Esophagus (tissue), 2 donors: ENCODE measurements at regions not wholly inside any gene's neighbourhood (a gene's known extent, or its start where the extent isn't known, plus 50 kb on each side); places are given as distances from the start of the nearest gene placed in this dataset.

Experiments used
- H3K27ac ChIP-seq, 2 donors: one replicate each; pipeline ENCODE4 v1.5.1; 2013; ENCODE audit warnings: low read depth in 2 of 2, mild to moderate bottlenecking in 2 of 2, inconsistent platforms in 1 of 2, low read length in 1 of 2, moderate library complexity in 1 of 2
- H3K27me3 ChIP-seq, 2 donors: one replicate each; pipeline ENCODE4 v1.6.1; 2013; ENCODE audit warnings: low read length in 2 of 2, control low read depth in 1 of 2, mild to moderate bottlenecking in 1 of 2; ENCODE audit not compliant: insufficient read depth in 2 of 2, control insufficient read depth in 1 of 2
- H3K36me3 ChIP-seq, 2 donors: one replicate each; pipeline ENCODE4 v1.6.1; 2013; ENCODE audit warnings: low read length in 1 of 2; ENCODE audit not compliant: control insufficient read depth in 2 of 2, insufficient read depth in 2 of 2
- H3K4me1 ChIP-seq, 2 donors: one replicate each; pipeline ENCODE4 v1.6.1; 2013; ENCODE audit warnings: low read length in 1 of 2; ENCODE audit not compliant: control insufficient read depth in 2 of 2, insufficient read depth in 2 of 2
- H3K4me3 ChIP-seq, 2 donors: one replicate each; pipeline ENCODE4 v1.5.1; 2013; ENCODE audit warnings: low read length in 2 of 2, mild to moderate bottlenecking in 2 of 2, low read depth in 1 of 2, moderate library complexity in 1 of 2
- H3K9me3 ChIP-seq, 2 donors: one replicate each; pipeline ENCODE4 v1.6.1; 2013; ENCODE audit warnings: mild to moderate bottlenecking in 2 of 2, low read depth in 1 of 2, low read length in 1 of 2, moderate library complexity in 1 of 2; ENCODE audit not compliant: control insufficient read depth in 2 of 2, insufficient read depth in 1 of 2
- WGBS, 2 donors: extraction: QIAGEN DNeasy Blood & Tissue Kit; methylation state at CpG; one replicate each; pipeline ENCODE4 v1.1.7; 2013; 5-methylcytosine and 5-hydroxymethylcytosine counted together
- donor health status: healthy with polysubstance abuse.
- donor health status: Bipolar disorder and iron deficiency.

GRCh38 chr10:71070741-71071140, 141.6 kb upstream of the UNC5B start:
- Histone ChIP-seq H3K4me1 (peaks cover 3 to 18% of the 10 kb centered on the region in 2 donors), H3K4me3 (no peak overlapping the region), H3K27ac (no peak overlapping the region), H3K27me3 (no peaks in the 10 kb centered on the region), H3K9me3 (no peaks in the 10 kb centered on the region), H3K36me3 (no peaks in the 10 kb centered on the region)
- WGBS, 2 donors, result 65 to 72% methylated on average over 2 of the region's 2 CpGs

- no peaks in the 10 kb centered on the region for H3K9me3 ChIP-seq
- H3K4me1 ChIP-seq, result peaks cover 7 to 27% of the 10 kb centered on the region in 2 donors
- H3K27me3 ChIP-seq, result no peaks in the 10 kb centered on the region
- H3K27ac ChIP-seq, result no peak overlapping the region
- H3K4me3 ChIP-seq, result no peak overlapping the region
- WGBS, 2 donors, result 86 to 89% methylated on average over 11 of the region's 11 CpGs
- H3K36me3 ChIP-seq, result no peaks in the 10 kb centered on the region
Measured at GRCh38 chr10:71072131-71072822, 140.1 kb upstream of the UNC5B start.

DNA sequence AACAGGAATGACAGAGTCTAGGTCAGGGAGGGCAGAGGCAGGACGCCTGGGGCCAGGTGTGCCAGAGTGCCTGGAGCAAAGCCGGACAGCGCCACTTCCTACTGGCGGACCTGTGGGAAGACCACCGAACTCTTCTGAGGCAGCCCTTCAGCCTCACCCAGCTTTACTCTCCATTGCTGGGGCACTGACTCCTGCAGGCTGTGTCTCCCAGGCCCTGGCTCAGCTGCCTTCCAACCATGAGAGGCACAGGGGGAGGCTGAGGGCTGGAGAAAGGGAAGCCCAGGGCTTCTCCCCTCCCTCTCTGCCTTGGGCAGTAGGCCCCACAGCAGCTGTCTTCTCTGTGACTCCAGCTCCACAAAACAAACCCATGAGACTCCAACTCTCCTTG, 139.6 kb upstream of the UNC5B start:
- H3K27ac ChIP-seq, result no peak overlapping the region
- H3K27me3 ChIP-seq, result no peaks in the 10 kb centered on the region
- WGBS, 2 donors, result 84 to 89% methylated on average over 5 of the region's 5 CpGs
- H3K4me3 ChIP-seq, result no peak overlapping the region
- no peaks in the 10 kb centered on the region for H3K36me3 ChIP-seq
- H3K9me3 ChIP-seq, result no peaks in the 10 kb centered on the region
- H3K4me1 ChIP-seq, result peaks cover 9 to 30% of the 10 kb centered on the region in 2 donors

GRCh38 chr10:71073451-71074175, 138.8 kb upstream of the UNC5B start:
- no peaks in the 10 kb centered on the region for H3K27me3 ChIP-seq
- H3K4me1 ChIP-seq, result peaks cover 8 to 30% of the 10 kb centered on the region in 2 donors
- H3K27ac ChIP-seq, result no peak overlapping the region
- no peaks in the 10 kb centered on the region for H3K36me3 ChIP-seq
- WGBS, 2 donors, result 74 to 78% methylated on average over 12 of the region's 12 CpGs
- H3K4me3 ChIP-seq, result no peak overlapping the region
- no peaks in the 10 kb centered on the region for H3K9me3 ChIP-seq

DNA sequence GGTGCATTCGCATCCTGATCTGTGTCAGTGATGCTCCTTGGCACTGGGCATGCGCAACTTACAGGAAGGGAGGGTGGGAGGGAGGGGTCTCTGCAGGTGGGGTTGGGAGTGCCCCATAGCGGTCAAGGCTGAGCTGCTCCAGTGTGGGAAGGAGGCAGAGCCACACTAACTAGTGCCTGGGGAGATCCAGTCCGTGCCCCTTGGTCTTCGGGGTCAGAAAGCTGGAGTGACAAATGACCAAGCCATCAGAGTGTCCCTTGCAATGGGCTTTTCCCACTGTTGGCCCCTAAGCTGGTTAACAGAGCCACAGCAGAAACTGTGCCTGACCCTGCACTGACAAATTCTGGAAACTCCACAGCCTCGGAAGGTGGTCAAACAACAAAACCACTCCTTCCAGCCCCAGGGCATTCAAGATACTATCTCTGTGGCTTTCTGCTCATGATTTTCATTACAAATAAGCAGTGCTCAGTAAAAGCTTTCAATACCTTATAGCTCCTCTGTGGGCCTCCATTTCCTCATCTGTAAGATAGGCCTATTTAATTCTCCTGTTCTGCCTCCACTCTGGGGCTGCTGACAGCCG, 138.1 kb upstream of the UNC5B start:
- Histone ChIP-seq H3K9me3 (no peaks in the 10 kb centered on the region), H3K4me1 (peaks cover 6 to 27% of the 10 kb centered on the region in 2 donors), H3K27ac (no peak overlapping the region), H3K4me3 (no peak overlapping the region), H3K27me3 (no peaks in the 10 kb centered on the region), H3K36me3 (no peaks in the 10 kb centered on the region)
- 69 to 74% methylated on average over 5 to 7 of the region's 7 CpGs for WGBS, 2 donors

DNA sequence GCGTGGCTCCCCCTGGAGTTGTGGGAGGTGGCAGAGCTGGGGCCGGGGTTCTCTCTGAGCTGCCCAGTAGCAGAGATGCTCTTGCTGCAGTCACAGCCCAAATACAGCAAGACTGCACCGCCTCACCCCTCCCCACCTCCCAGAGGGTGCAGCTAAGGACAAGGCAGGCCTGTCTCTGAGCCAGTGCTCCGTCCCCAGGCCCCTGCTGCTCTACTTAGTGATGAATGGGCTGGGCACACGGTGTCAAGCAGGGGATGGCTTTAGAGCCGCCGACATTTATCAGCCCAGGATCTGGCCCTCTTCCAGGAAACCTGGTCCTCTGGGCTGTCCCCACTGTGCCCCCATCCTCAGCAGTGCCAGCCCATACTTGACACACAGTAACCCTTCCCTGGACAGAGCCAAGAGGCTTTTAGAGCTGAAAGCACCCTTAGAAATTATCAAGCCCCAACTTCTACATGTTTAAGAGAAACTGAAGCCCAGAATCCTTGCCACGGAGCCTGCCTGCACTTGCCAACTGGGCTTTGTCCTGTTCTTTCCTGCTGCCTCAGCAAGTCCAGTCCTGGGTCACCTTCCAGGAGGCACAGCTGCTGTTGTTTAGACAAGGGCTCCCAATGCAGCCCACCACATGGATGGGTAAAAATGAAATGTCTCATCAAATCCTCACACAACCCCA, 137.1 kb upstream of the UNC5B start:
- Histone ChIP-seq H3K4me3 (no peak overlapping the region), H3K4me1 (peaks cover 6 to 27% of the 10 kb centered on the region in 2 donors), H3K36me3 (no peaks in the 10 kb centered on the region), H3K9me3 (no peaks in the 10 kb centered on the region), H3K27ac (peak overlapping the region; percentile 25 to 65), H3K27me3 (no peaks in the 10 kb centered on the region)
- 26 to 29% methylated on average over 8 of the region's 8 CpGs for WGBS, 2 donors

DNA sequence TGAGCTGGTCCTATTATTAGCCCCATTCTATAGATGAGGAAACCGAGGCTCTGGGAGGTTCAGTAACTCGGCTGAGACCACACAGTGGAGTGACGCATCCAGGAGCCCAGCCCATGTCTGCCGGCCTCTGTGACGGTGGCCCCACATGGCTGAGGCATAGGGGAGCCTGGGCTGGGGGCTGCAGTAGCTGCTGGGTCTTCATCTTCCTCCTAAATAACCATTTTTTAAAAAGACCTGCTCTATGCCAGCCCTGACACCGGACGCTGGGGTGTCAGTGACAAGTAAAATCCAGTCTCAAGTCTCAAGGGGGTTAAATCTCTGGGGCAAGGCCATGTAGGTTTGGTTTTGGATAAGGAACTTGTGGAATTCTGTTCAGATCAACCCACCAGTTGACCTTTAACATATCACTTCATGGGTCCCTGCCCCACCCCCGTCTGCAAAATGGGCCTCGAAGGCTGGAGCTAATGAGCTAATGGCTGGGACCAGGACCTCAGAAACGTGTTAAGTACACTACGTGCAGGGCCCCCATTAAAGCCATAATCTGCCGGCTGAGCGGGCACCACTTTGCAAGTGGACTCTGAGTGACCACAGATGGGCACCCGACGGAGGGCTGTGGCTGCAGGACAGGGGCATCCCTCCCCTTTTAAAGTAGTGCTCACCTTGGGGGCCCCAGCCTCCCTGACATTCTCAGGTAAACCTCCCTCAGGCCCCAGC, 136.5 kb upstream of the UNC5B start:
- peaks cover 6 to 27% of the 10 kb centered on the region in 2 donors for H3K4me1 ChIP-seq
- WGBS, 2 donors, result 72 to 79% methylated on average over 15 of the region's 15 CpGs
- H3K27me3 ChIP-seq, result no peaks in the 10 kb centered on the region
- peak overlapping the region in 1 of 2 donors; percentile 68 for H3K27ac ChIP-seq
- H3K36me3 ChIP-seq, result no peaks in the 10 kb centered on the region
- no peaks in the 10 kb centered on the region for H3K9me3 ChIP-seq
- H3K4me3 ChIP-seq, result no peak overlapping the region

DNA sequence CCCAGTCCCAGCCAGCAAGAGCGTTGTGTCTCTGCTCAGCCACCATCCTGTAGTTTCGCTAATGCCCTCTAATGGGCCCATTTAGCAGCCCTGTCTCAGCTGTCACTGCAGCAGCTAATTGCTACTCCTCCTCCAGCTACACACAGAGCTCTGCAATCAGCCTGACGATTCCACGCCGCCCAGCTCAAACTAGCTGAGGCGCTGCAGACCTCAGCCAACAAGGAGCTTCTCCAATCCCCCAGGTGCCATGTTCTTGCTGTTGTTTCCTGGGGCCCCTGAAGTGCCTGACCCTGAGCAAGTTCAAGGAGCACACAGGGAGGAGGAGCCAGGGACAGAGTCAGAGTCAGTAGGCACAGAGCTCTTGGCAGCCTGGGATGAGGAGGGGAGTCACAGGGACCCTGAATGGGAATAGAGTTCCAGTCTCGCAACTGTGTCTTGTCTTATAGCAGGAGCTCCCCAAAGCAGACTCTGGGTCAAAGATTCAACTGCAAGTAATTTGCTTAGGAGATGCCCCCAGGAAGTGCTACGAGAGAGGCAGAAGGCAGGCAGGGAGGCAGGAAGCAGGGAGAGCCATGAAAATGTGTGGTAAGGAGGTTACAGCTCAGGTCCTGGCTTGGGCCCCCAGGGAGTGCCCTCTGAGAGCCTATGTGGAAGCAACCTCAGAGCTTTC, 135.8 kb upstream of the UNC5B start:
- Histone ChIP-seq H3K27me3 (no peaks in the 10 kb centered on the region), H3K4me3 (no peak overlapping the region), H3K9me3 (no peaks in the 10 kb centered on the region), H3K27ac (peak overlapping the region; percentile 37 to 68), H3K36me3 (no peaks in the 10 kb centered on the region), H3K4me1 (peaks cover 6 to 27% of the 10 kb centered on the region in 2 donors)
- WGBS, 2 donors, result 78 to 79% methylated on average over 8 of the region's 8 CpGs
